B cell (primary cell): ENCODE measurements at regions not wholly inside any gene's neighbourhood (a gene's known extent, or its start where the extent isn't known, plus 50 kb on each side); places are given as distances from the start of the nearest gene placed in this dataset.

Experiments
- CTCF ChIP-seq: fragments of 200-600 bp; IDR thresholded peaks from one replicate; pipeline ENCODE4 v1.8.0; 2022; ENCODE audit warnings: antibody characterized with exemption, mild to moderate bottlenecking
- EZH2 ChIP-seq: IDR thresholded peaks from 2 replicates; pipeline ENCODE4 v1.6.1; 2012; ENCODE audit warnings: borderline replicate concordance, low read depth, mild to moderate bottlenecking, moderate library complexity, low read length; ENCODE audit not compliant: insufficient read depth, poor library complexity, severe bottlenecking

GRCh38 chr14:61610900-61611299 lies 84.4 kb upstream of the HIF1A start:
- no peak for TF ChIP-seq CTCF
- no peak for TF ChIP-seq EZH2
